ENCODE measurements at regions not wholly inside any gene's neighbourhood (a gene's known extent, or its start where the extent isn't known, plus 50 kb on each side); places are given as distances from the start of the nearest gene placed in this dataset.
"Not testable (repeated sequence)": the region's sequence is repeated elsewhere in the genome, so short reads cannot be mapped to it uniquely, and the experiment has no call there.

DNA sequence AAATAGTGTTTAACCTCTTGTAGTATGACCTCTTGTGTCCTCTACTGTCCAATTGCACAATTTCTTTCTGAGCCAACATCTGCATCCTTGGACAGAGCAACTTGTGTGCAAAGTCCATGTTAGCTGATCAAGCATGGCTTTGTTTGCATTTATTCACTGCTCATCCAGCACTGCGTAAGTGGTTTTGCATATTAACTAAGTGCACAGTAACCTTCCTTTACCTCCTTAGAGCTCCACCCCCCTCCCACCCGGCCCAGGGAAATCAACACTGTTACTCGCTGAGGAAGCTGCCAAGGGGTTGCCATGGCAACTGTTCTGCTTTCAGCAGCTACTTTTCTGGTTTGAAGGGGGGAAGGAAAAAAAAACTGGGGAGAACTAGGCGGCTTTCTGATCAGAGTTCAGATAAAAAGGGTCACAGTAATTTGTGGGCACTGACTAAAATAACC is 153.5 kb upstream of the KLF12 start:
- peak; percentile 41 for DNase-seq (ENCODE audit: low spot score)

GRCh38 chr13:74280795-74281490 is 146.7 kb upstream of the KLF12 start:
- no peak for DNase-seq (ENCODE audit: low spot score)

DNA sequence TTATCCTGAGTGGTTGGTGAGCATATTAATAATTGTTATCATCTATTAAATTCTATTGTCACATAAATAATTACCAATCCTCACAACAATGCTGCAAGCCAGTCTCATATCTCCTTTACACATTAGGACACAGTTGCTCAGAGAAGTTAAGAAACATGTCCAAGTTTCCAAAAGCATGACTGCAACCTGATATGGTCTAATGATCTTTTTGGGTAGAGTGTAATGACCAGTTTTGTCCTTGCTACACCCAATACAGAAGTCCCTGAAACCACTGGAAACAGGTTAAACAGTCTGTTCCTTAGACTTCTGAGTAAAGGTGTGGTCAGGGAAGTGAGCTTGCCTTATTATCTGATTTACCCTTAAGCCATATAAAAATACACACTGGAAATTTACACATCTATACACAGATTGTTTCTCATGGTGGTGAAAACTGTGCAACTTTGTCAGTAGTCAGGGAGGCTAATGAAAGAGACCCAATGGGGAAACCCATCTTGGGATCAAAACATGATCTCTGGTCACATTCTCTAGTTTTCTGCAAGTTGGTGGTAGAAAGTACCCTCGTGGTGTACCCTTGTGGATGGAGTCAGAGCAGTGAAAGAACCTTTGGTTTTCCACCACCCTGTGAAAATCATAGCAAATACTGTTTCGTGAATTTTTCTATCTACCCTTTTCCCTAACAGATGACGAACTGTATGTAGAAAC is 146.0 kb upstream of the KLF12 start:
- DNase-seq (ENCODE audit: low spot score): no peak

DNA sequence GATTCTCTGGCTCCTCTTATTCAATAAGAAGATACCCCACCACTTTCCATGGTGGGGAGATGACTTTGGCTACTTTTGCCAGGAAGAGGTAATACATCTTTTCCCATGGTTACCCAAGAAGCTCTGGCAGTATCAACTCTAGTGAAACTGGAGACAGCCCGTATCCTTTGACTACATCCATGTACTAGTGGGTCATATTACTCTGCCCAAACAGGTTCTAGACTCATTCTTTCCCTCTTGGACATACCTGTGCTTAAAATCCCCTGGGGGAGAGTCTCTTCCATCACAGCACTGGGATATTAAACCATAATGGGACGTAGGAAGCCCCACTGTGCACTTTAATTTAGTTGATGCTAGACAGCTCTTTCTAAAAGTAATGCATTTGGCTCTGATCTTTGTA is 144.7 kb upstream of the KLF12 start:
- DNase-seq (ENCODE audit: low spot score): no peak

GRCh38 chr13:74274916-74275315 is 140.7 kb upstream of the KLF12 start:
- no peak for DNase-seq (ENCODE audit: low spot score)

- no peak for DNase-seq (ENCODE audit: low spot score)
These were observed 139.4 kb upstream of the KLF12 start for GRCh38 chr13:74273581-74273980.

- no peak for DNase-seq (ENCODE audit: low spot score)
These were observed 138.6 kb upstream of the KLF12 start for GRCh38 chr13:74272826-74273225.

DNA sequence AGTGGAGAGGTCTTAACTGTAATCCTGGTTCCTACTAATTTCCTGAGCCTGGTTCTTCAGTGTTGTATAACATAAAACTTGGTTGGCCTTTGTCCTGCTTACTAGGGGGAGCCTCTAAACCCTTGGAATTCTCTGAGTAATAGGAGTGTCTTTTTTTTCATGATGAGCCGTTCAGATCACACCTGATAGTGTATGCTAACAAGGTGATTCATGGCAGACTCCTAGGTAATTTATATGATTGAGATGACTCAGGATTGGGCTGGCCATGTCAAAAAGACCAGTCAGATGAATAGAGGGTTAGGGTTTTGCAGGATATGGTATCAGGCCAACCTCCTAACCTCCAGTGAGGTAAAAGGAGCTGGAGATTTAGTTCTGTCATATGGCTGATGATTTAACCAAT is 135.8 kb upstream of the KLF12 start:
- peak; percentile 23 for DNase-seq (ENCODE audit: low spot score)

- no peak for DNase-seq (ENCODE audit: low spot score)
These were observed 132.7 kb upstream of the KLF12 start for GRCh38 chr13:74266861-74267260.

- no peak for DNase-seq (ENCODE audit: low spot score)
These were observed 132.1 kb upstream of the KLF12 start for GRCh38 chr13:74266309-74266708.

DNA sequence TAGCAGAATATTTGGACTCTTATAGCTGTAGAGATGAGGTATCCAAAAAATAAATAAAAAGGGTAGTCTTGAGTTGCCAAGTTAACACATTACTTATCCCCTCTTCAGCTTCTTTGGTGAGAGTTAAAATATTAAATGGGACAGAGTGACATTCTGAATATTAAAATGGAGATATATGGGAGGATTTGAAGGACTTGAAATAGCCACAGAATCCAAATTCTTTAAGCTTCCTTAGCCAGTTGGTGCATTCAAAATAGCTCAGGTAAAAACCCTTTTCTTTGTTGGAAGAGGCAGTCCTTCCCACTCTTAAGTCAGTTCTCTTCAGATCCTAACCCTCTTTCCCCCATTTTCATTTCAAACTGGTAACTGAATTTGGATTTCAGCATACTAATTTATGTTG is 130.1 kb upstream of the KLF12 start:
- no peak for DNase-seq (ENCODE audit: low spot score)

DNA sequence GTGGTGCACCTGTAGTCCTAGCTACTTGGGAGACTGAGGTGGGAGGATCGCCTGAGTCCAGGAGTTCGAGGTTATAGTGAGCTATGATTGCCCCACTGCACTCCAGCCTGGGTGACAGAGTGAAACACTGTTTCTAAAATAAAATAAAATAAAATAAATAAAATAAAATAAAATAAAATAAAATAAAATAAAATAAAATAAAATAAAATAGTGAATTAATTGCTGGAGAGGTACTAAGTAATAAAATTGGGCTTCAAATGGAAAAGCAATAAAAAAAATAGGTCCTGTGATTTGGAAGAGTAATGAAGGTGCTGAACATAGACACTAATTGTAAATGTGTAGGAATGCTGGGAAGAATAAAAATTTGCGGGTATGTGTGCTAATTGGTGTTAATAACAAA is 126.2 kb upstream of the KLF12 start:
- DNase-seq (ENCODE audit: low spot score): not testable (repeated sequence)

- DNase-seq (ENCODE audit: low spot score): no peak
These were observed 125.4 kb upstream of the KLF12 start for GRCh38 chr13:74259641-74260040.

GRCh38 chr13:74258961-74259360 is 124.8 kb upstream of the KLF12 start:
- no peak for DNase-seq (ENCODE audit: low spot score)

- no peak for DNase-seq (ENCODE audit: low spot score)
These were observed 122.8 kb upstream of the KLF12 start for GRCh38 chr13:74256969-74257368.

GRCh38 chr13:74253161-74253560 is 119.0 kb upstream of the KLF12 start:
- no peak for DNase-seq (ENCODE audit: low spot score)

DNA sequence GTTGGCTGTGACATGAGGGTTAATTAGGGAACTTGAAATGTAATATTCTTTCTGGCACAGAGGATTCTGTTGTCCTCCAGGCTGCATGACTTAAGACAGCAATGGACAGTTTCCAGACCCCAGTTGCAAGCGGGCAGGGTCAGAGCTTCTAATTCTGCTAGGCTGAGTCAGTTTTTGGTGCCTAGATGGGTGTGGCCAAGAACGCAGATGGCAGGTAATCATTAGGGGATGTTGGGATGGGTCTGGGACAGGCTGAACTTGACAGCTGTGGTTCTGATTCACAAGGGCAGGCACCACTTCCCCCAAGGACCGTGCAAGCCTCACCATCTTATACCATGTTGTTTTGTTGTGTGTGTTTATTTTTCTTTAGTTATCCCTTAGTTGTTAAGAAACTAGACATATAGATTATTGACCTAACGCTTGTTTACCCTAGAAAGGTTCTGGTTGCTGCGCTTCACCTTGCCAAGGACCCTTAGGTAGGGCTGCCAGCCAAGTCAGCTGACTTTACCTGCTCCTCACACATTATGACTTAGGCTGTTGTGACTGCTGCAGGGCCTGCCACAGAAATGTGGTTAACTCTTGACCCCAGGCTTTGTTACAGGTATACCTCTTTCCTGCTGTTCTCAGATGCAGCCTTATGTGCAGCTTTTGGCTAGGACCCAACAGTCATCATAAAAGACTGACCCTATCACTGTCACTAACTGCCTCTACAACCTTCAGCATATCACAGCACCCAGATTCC is 117.7 kb upstream of the KLF12 start:
- no peak for DNase-seq (ENCODE audit: low spot score)

DNA sequence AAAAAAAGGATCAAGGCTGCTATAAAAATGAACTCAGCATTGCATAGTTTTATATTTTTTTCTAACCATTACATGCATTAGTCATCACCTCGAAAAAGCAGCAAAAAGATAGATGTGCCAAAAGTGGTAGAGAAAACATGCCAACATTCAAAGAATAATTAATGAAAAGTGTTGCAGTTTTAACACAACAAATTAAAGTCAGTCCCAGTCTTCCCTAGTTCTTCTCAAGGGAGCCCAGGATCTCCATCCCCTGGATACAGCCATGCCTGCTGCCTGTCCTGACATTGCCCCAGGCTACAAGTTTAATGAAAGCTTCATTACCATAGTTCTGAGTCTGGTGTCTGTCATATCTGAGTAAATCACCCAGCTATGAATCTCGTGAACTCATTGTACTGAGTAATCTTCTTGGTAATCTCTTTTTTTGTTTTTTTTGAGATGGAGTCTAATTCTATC is 116.6 kb upstream of the KLF12 start:
- DNase-seq (ENCODE audit: low spot score): no peak

- DNase-seq (ENCODE audit: low spot score): no peak
These were observed 114.3 kb upstream of the KLF12 start for GRCh38 chr13:74248477-74248876.

- no peak for DNase-seq (ENCODE audit: low spot score)
These were observed 112.3 kb upstream of the KLF12 start for GRCh38 chr13:74246487-74246886.

- no peak for DNase-seq (ENCODE audit: low spot score)
These were observed 109.7 kb upstream of the KLF12 start for GRCh38 chr13:74243637-74244526.

DNA sequence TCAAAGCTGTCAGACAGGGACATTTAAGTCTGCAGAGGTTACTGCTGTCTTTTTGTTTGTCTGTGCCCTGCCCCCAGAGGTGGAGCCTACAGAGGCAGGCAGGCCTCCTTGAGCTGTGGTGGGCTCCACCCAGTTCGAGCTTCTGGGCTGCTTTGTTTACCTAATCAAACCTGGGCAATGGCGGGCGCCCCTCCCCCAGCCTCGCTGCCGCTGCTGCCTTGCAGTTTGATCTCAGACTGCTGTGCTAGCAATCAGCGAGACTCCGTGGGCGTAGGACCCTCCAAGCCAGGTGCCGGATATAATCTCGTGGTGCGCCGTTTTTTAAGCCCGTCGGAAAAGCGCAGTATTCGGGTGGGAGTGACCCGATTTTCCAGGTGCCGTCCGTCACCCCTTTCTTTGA is 107.1 kb upstream of the KLF12 start:
- not testable (repeated sequence) for DNase-seq (ENCODE audit: low spot score)
